ENCODE measurements at regions not wholly inside any gene's neighbourhood (a gene's known extent, or its start where the extent isn't known, plus 50 kb on each side); places are given as distances from the start of the nearest gene placed in this dataset.

DNA sequence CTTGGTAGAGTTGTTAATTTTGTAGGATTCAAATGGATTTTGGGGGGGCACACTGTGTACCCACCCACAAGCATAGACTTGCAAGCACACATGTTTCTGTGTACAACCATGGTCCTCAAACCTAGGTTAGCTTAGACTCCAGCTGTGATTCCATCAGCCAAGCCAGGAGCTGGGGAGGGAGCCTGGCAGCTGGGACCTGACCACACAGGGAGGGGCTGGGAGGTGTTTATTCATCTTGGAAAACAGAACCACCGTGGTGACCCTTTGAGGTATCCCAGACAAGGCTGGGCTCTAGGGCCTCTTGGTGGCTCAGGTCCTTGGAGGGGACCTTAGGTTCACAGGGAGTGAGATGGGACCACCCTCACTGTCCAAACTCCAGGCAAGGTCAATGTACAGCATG is 410.3 kb downstream of the NEBL start:
- no peak overlapping the region for H3K4me3 ChIP-seq (ENCODE audit: control insufficient read depth in 2 of 3, extremely low read depth in 1 of 3, insufficient read depth in 2 of 3, low read depth in 1 of 3, low read length in 3 of 3)
- no peaks in the 10 kb centered on the region for H4K20me1 ChIP-seq (ENCODE audit: control insufficient read depth, extremely low read depth, insufficient read depth, low read length)
- H3K9me3 ChIP-seq (ENCODE audit: control insufficient read depth, low read depth, low read length): no peaks in the 10 kb centered on the region
- DNase-seq (ENCODE audit: low read depth, low spot score) (no peak), FAIRE-seq (no peak)
- no peak overlapping the region for H2AFZ ChIP-seq (ENCODE audit: control insufficient read depth, low read length)
- H3K79me2 ChIP-seq (ENCODE audit: control insufficient read depth, insufficient read depth, low read length): no peaks in the 10 kb centered on the region
- H3K4me1 ChIP-seq (ENCODE audit: control insufficient read depth, extremely low read depth, insufficient read depth, low read length): no peaks in the 10 kb centered on the region
- dilution Hi-C loops (cut with MboI; ENCODE audit: extremely low pct_ligation_motif_present, low sequenced_read_pairs): no loop called here
- no peak overlapping the region for H3K4me2 ChIP-seq (ENCODE audit: control insufficient read depth, extremely low read depth, insufficient read depth, low read depth, low read length)
- H3K36me3 ChIP-seq (ENCODE audit: control insufficient read depth in 2 of 2, extremely low read depth in 1 of 2, insufficient read depth in 2 of 2, low read length in 2 of 2): no peaks in the 10 kb centered on the region
- no peaks in the 10 kb centered on the region for H3K9me1 ChIP-seq (ENCODE audit: control insufficient read depth, extremely low read depth, insufficient read depth, low read length)
- H3K9ac ChIP-seq (ENCODE audit: control insufficient read depth, extremely low read depth, insufficient read depth, low read length): no peak overlapping the region
- no peak for TF ChIP-seq EZH2 (IDR thresholded peaks at IDR 0.05; ENCODE audit: low read length)
- TF ChIP-seq, protein P1, sequence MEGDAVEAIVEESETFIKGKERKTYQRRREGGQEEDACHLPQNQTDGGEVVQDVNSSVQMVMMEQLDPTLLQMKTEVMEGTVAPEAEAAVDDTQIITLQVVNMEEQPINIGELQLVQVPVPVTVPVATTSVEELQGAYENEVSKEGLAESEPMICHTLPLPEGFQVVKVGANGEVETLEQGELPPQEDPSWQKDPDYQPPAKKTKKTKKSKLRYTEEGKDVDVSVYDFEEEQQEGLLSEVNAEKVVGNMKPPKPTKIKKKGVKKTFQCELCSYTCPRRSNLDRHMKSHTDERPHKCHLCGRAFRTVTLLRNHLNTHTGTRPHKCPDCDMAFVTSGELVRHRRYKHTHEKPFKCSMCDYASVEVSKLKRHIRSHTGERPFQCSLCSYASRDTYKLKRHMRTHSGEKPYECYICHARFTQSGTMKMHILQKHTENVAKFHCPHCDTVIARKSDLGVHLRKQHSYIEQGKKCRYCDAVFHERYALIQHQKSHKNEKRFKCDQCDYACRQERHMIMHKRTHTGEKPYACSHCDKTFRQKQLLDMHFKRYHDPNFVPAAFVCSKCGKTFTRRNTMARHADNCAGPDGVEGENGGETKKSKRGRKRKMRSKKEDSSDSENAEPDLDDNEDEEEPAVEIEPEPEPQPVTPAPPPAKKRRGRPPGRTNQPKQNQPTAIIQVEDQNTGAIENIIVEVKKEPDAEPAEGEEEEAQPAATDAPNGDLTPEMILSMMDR (optimal IDR thresholded peaks at IDR 0.05 in 1 of 3, IDR thresholded peaks at IDR 0.05 in 1 of 3, conservative IDR thresholded peaks at IDR 0.05 in 1 of 3; ENCODE audit: extremely low read depth in 1 of 3, insufficient read depth in 2 of 3, low read length in 3 of 3): no peak
- no peak overlapping the region for H3K27ac ChIP-seq (ENCODE audit: control insufficient read depth, insufficient read depth, low read length)
- no peaks in the 10 kb centered on the region for H3K27me3 ChIP-seq (ENCODE audit: control insufficient read depth, extremely low read depth, insufficient read depth, low read length)

DNA sequence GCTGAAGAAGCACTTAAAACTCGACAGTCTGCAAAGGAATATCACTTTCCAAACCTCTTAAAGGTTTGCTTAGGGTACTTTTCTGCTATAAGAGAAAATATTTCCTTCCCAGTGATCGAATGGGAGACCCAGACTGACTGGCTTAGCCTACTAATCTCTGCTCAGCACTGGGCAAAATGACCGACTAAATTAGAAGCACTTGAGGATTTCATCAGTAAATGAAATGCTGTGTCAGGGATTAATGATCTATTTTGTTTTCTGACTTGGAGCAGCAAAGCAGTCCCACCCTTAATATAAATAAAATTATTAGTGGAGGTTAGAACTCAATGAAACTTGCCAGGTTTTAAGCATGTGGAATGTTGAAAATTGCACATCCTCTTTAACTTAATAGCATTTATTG is 411.6 kb downstream of the NEBL start:
- no peak overlapping the region for H2AFZ ChIP-seq (ENCODE audit: control insufficient read depth, low read length)
- FAIRE-seq (no peak), DNase-seq (ENCODE audit: low read depth, low spot score) (no peak)
- H3K9ac ChIP-seq (ENCODE audit: control insufficient read depth, extremely low read depth, insufficient read depth, low read length): no peak overlapping the region
- no peak overlapping the region for H3K27ac ChIP-seq (ENCODE audit: control insufficient read depth, insufficient read depth, low read length)
- no peaks in the 10 kb centered on the region for H3K36me3 ChIP-seq (ENCODE audit: control insufficient read depth in 2 of 2, extremely low read depth in 1 of 2, insufficient read depth in 2 of 2, low read length in 2 of 2)
- dilution Hi-C loops (cut with MboI; ENCODE audit: extremely low pct_ligation_motif_present, low sequenced_read_pairs): no loop called here
- H3K27me3 ChIP-seq (ENCODE audit: control insufficient read depth, extremely low read depth, insufficient read depth, low read length): no peaks in the 10 kb centered on the region
- no peak overlapping the region for H3K4me2 ChIP-seq (ENCODE audit: control insufficient read depth, extremely low read depth, insufficient read depth, low read depth, low read length)
- no peak for TF ChIP-seq EZH2 (IDR thresholded peaks at IDR 0.05; ENCODE audit: low read length)
- TF ChIP-seq, protein P1 (optimal IDR thresholded peaks at IDR 0.05 in 1 of 3, IDR thresholded peaks at IDR 0.05 in 1 of 3, conservative IDR thresholded peaks at IDR 0.05 in 1 of 3; ENCODE audit: extremely low read depth in 1 of 3, insufficient read depth in 2 of 3, low read length in 3 of 3): no peak
- no peak overlapping the region for H3K4me3 ChIP-seq (ENCODE audit: control insufficient read depth in 2 of 3, extremely low read depth in 1 of 3, insufficient read depth in 2 of 3, low read depth in 1 of 3, low read length in 3 of 3)
- no peaks in the 10 kb centered on the region for H3K4me1 ChIP-seq (ENCODE audit: control insufficient read depth, extremely low read depth, insufficient read depth, low read length)
- no peaks in the 10 kb centered on the region for H3K9me1 ChIP-seq (ENCODE audit: control insufficient read depth, extremely low read depth, insufficient read depth, low read length)
- H3K79me2 ChIP-seq (ENCODE audit: control insufficient read depth, insufficient read depth, low read length): no peaks in the 10 kb centered on the region
- H3K9me3 ChIP-seq (ENCODE audit: control insufficient read depth, low read depth, low read length): no peaks in the 10 kb centered on the region
- no peaks in the 10 kb centered on the region for H4K20me1 ChIP-seq (ENCODE audit: control insufficient read depth, extremely low read depth, insufficient read depth, low read length)

Data from keratinocyte (primary cell).